Endothelial cell of umbilical vein (primary cell): ENCODE measurements at regions not wholly inside any gene's neighbourhood (a gene's known extent, or its start where the extent isn't known, plus 50 kb on each side); places are given as distances from the start of the nearest gene placed in this dataset.

ENCODE experiments used
- BruUV-seq: library from RNA; stranded (reverse); fragments of 400-500 nt; replicated peaks from 2 replicates; lab custom pipeline; 2021; lab: Mats Ljungman, UMichigan
- CTCF ChIA-PET: fragments of 300-600, 350-600 bp; sonication (Branson Sonifier 250); formaldehyde crosslinking; loops from one replicate; lab custom pipeline; 2021; ENCODE audit warnings: antibody characterized with exemption, inconsistent platforms; lab: Charles Lee
- POLR2A ChIA-PET: fragments of 300-600, 350-600 bp; sonication (Branson Sonifier 250); formaldehyde crosslinking; loops from one replicate; lab custom pipeline; 2021; ENCODE audit warnings: antibody characterized with exemption, inconsistent platforms; lab: Charles Lee
- DNase-seq: peaks from one replicate; pipeline ENCODE4 v3.0.0-alpha.2; 2011; ENCODE audit warnings: low read depth, low spot score
- FAIRE-seq: peaks from 2 replicates; lab custom pipeline; 2011; peaks lifted over from hg19 to GRCh38; lab: Jason Lieb, UNC
- H2AFZ ChIP-seq: 2 replicates; pipeline ENCODE4 v1.6.0; 2012; ENCODE audit warnings: low read depth, low read length, control low read depth, inconsistent platforms
- H3K27ac ChIP-seq: 2 replicates; pipeline ENCODE4 v1.5.1; 2011; ENCODE audit warnings: low read depth, mild to moderate bottlenecking, control low read depth, low read length, moderate library complexity; ENCODE audit not compliant: insufficient read depth
- H3K27me3 ChIP-seq, 2 experiments: 2 replicates each; pipeline versions ENCODE4 v1.6.0 to v1.6.1; 2011; ENCODE audit warnings: low read length in 2 of 2, mixed read lengths in 1 of 2; ENCODE audit not compliant: control insufficient read depth in 2 of 2, insufficient read depth in 2 of 2
- H3K36me3 ChIP-seq, 2 experiments: 2 replicates in 1 of 2; 3 replicates in 1 of 2; pipeline ENCODE4 v1.5.1; 2011; ENCODE audit warnings: low read length in 2 of 2, mild to moderate bottlenecking in 1 of 2, moderate library complexity in 1 of 2; ENCODE audit not compliant: control insufficient read depth in 2 of 2, insufficient read depth in 2 of 2; ENCODE audit errors: extremely low read depth in 1 of 2
- H3K4me1 ChIP-seq: 3 replicates; pipeline ENCODE4 v1.5.1; 2011; ENCODE audit warnings: mild to moderate bottlenecking, low read length; ENCODE audit not compliant: control insufficient read depth, insufficient read depth; ENCODE audit errors: extremely low read depth
- H3K4me2 ChIP-seq: 2 replicates; pipeline ENCODE4 v1.6.1; 2011; ENCODE audit warnings: low read length, control low read depth, mixed read lengths; ENCODE audit not compliant: insufficient read depth
- H3K4me3 ChIP-seq, 3 experiments: fragments of 200-600 bp in 1 of 3; sonication (generic), shearing (Covaris generic) in 1 of 3; replicated peaks in 1 of 3; 2 replicates each; pipeline ENCODE4 v1.5.1; 2011 to 2016; ENCODE audit warnings: control low read depth in 3 of 3, low read length in 3 of 3, mild to moderate bottlenecking in 2 of 3, inconsistent platforms in 1 of 3, low read depth in 1 of 3, moderate library complexity in 1 of 3; ENCODE audit not compliant: insufficient read depth in 1 of 3
- H3K79me2 ChIP-seq: 2 replicates; pipeline ENCODE4 v1.6.0; 2012; ENCODE audit warnings: low read length, inconsistent platforms; ENCODE audit not compliant: control insufficient read depth, insufficient read depth
- H3K9ac ChIP-seq: replicated peaks from 2 replicates; pipeline ENCODE3; 2011; ENCODE audit warnings: low read length, control low read depth; ENCODE audit not compliant: insufficient read depth; ENCODE audit errors: extremely low read depth
- H3K9me1 ChIP-seq: replicated peaks from 3 replicates; pipeline ENCODE4 v1.6.0; 2011; ENCODE audit warnings: mild to moderate bottlenecking, low read length; ENCODE audit not compliant: control insufficient read depth, insufficient read depth; ENCODE audit errors: extremely low read depth
- H3K9me3 ChIP-seq: replicated peaks from 2 replicates; pipeline ENCODE4 v1.5.1; 2012; ENCODE audit warnings: low read length, inconsistent platforms; ENCODE audit not compliant: control insufficient read depth, insufficient read depth
- H4K20me1 ChIP-seq: replicated peaks from 2 replicates; pipeline ENCODE3; 2011; ENCODE audit warnings: mild to moderate bottlenecking, low read length; ENCODE audit not compliant: control insufficient read depth, insufficient read depth; ENCODE audit errors: extremely low read depth
- EZH2 ChIP-seq: IDR thresholded peaks from 2 replicates; pipeline ENCODE4 v1.6.1; 2012; ENCODE audit warnings: borderline replicate concordance, low read depth, mild to moderate bottlenecking, moderate library complexity, low read length, inconsistent platforms; ENCODE audit not compliant: severe bottlenecking
- FOS ChIP-seq: IDR thresholded peaks from 2 replicates; pipeline ENCODE4 v1.6.1; 2011; ENCODE audit warnings: mild to moderate bottlenecking, low read length, moderate library complexity, borderline replicate concordance; ENCODE audit not compliant: insufficient read depth
- GATA2 ChIP-seq: IDR thresholded peaks from 2 replicates; pipeline ENCODE4 v1.7.0; 2011; ENCODE audit warnings: low read depth, mild to moderate bottlenecking, moderate library complexity, mixed read lengths, low read length; ENCODE audit not compliant: insufficient read length, insufficient read depth
- JUN ChIP-seq: IDR thresholded peaks from 2 replicates; pipeline ENCODE4 v1.6.1; 2011; ENCODE audit warnings: borderline replicate concordance, low read depth; ENCODE audit not compliant: insufficient read length, insufficient read depth
- MYC ChIP-seq: IDR thresholded peaks from one replicate; pipeline ENCODE4 v1.6.1; 2011; ENCODE audit warnings: mild to moderate bottlenecking, low read depth, low read length
- POLR2A ChIP-seq: IDR thresholded peaks from 2 replicates; pipeline ENCODE4 v1.6.1; 2012; ENCODE audit warnings: low read depth, mild to moderate bottlenecking, control low read depth, low read length
- POLR2AphosphoS5 ChIP-seq: IDR thresholded peaks from 2 replicates; pipeline ENCODE4 v1.6.1; 2012; ENCODE audit warnings: low read depth, mild to moderate bottlenecking, control low read depth, low read length, moderate library complexity; ENCODE audit not compliant: insufficient read depth
- dilution Hi-C: fragments of 300-500 bp; cut with MboI; formaldehyde crosslinking; loops from one replicate; pipeline ENCODE4 v1.15.0; 2019; ENCODE audit warnings: low sequenced_read_pairs; ENCODE audit not compliant: extremely low pct_ligation_motif_present
- intact Hi-C: fragments of 100-400 bp; cut with micrococcal nuclease; formaldehyde crosslinking; loops from one replicate; pipeline ENCODE4 v1.10.0; 2022
- TF ChIP-seq, protein P1 (sequence below), 2 donors: IDR thresholded peaks; 1 replicate in 1 of 2; 2 replicates in 1 of 2; pipeline ENCODE4 v1.5.1; 2011; ENCODE audit warnings: low read length in 2 of 2, mild to moderate bottlenecking in 2 of 2, moderate library complexity in 2 of 2, control low read depth in 1 of 2, inconsistent platforms in 1 of 2, low read depth in 1 of 2; ENCODE audit not compliant: insufficient read depth in 1 of 2; ENCODE audit errors: extremely low read depth in 1 of 2
- TF ChIP-seq, protein P2 (sequence below): IDR thresholded peaks from 2 replicates; pipeline ENCODE4 v1.6.1; 2011; ENCODE audit not compliant: insufficient read depth, insufficient read length

DNA sequence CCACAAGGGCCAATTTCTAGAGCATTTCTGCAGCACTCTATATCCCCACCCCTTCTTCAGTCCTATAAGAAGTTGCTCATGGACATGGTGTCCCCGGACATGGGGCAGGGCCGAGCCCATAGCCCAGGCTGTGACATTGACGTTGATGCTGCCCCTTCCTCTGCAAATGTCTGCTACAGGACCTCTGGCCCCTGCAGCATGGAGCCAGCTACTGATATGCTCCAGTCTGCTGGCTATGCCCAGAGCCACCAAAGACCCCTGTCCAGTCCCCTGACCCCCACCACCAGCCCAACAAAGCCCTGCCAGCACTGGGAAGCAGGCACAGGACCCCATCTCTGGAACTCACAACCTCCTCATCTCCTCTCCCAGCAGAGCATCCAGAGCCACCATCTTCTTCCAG lies 120.1 kb upstream of the SMAD3 start:
- TF ChIP-seq MYC, result no peak
- TF ChIP-seq FOS, result no peak
- TF ChIP-seq, protein P1, sequence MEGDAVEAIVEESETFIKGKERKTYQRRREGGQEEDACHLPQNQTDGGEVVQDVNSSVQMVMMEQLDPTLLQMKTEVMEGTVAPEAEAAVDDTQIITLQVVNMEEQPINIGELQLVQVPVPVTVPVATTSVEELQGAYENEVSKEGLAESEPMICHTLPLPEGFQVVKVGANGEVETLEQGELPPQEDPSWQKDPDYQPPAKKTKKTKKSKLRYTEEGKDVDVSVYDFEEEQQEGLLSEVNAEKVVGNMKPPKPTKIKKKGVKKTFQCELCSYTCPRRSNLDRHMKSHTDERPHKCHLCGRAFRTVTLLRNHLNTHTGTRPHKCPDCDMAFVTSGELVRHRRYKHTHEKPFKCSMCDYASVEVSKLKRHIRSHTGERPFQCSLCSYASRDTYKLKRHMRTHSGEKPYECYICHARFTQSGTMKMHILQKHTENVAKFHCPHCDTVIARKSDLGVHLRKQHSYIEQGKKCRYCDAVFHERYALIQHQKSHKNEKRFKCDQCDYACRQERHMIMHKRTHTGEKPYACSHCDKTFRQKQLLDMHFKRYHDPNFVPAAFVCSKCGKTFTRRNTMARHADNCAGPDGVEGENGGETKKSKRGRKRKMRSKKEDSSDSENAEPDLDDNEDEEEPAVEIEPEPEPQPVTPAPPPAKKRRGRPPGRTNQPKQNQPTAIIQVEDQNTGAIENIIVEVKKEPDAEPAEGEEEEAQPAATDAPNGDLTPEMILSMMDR (IDR thresholded peaks at IDR 0.05; ENCODE audit: extremely low read depth in 1 of 2, insufficient read depth in 1 of 2, low read depth in 1 of 2, low read length in 2 of 2), result no peak
- TF ChIP-seq GATA2, result no peak
- no peak for TF ChIP-seq JUN
- no peak for TF ChIP-seq POLR2A
- TF ChIP-seq EZH2, result no peak
- TF ChIP-seq, protein P2, sequence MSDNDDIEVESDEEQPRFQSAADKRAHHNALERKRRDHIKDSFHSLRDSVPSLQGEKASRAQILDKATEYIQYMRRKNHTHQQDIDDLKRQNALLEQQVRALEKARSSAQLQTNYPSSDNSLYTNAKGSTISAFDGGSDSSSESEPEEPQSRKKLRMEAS, result no peak
- TF ChIP-seq POLR2AphosphoS5, result no peak
- ChIA-PET CTCF (interaction anchor here (1.3 to 2.9 kb wide), 12 partner anchors 11 to 887 kb away, joined by 4 to 68 read pairs (median 10); no protein-coding TSS in a partner anchor), POLR2A (no interaction called here)
- Histone ChIP-seq H3K9me3 (no peaks in the 10 kb centered on the region), H3K27ac (no peak overlapping the region), H2AFZ (no peak overlapping the region), H3K4me3 (no peak overlapping the region), H3K4me1 (peaks cover 4% of the 10 kb centered on the region), H3K27me3 (peaks cover 0 to 3% of the 10 kb centered on the region in 2 experiments), H4K20me1 (no peaks in the 10 kb centered on the region), H3K36me3 (no peaks in the 10 kb centered on the region), H3K9me1 (no peaks in the 10 kb centered on the region), H3K4me2 (no peak overlapping the region), H3K9ac (no peak overlapping the region), H3K79me2 (no peaks in the 10 kb centered on the region)
- no peak for FAIRE-seq
- intact Hi-C loops (loop anchor here (5.0 kb wide), 3 partner anchors 162 to 307 kb away; partner anchors contain the start of genes AAGAB and IQCH), dilution Hi-C loops (loop anchor here (25.0 kb wide), 1 partner anchor 492 kb away; no protein-coding TSS in a partner anchor)
- DNase-seq, result no peak
- no TSS peak for BruUV-seq
